ENCODE measurements at regions not wholly inside any gene's neighbourhood (a gene's known extent, or its start where the extent isn't known, plus 50 kb on each side); places are given as distances from the start of the nearest gene placed in this dataset.
"Not testable (repeated sequence)": the region's sequence is repeated elsewhere in the genome, so short reads cannot be mapped to it uniquely, and the experiment has no call there.

DNA sequence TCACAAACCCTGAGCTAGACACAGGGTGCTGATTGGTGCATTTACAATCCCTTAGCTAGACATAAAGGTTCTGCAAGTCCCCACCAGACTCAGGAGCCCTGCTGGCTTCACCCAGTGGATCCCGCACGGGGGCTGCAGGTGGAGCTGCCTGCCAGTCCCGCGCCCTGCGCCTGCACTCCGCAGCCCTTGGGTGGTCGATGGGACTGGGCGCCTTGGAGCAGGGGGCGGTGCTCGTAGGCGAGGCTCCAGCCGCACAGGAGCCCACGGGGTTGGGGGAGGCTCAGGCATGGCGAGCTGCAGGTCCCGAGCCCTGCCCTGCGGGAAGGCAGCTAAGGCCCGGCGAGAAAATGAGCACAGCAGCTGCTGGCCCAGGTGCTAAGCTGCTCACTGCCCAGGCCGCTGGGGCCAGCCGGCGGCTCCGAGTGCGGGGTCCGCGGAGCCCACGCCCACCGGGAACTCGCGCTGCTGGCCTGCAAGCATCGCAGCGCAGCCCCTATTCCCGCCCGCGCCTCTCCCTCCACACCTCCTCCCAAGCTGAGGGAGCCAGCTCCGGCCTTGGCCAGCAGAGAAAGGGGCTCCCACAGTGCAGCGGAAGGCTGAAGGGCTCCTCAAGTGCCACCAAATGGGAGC is 155.2 kb downstream of the SLC25A46 start:
- peak overlapping the region in 1 of 2 experiments; percentile 8 for H2BK12ac ChIP-seq (ENCODE audit: low read length in 2 of 2)
- H3K9ac ChIP-seq (ENCODE audit: low read length); H3K4me1 ChIP-seq (ENCODE audit: control insufficient read depth, insufficient read depth, low read depth, low read length); H3K27me3 ChIP-seq (ENCODE audit: control insufficient read depth in 1 of 2, insufficient read depth in 1 of 2, low read length in 2 of 2); H3K23ac ChIP-seq (ENCODE audit: low read length in 2 of 2); H2BK120ac ChIP-seq (ENCODE audit: low read depth, low read length); H4K8ac ChIP-seq (ENCODE audit: low read length); H3K27ac ChIP-seq (ENCODE audit: low read length, poor library complexity, severe bottlenecking); DNase-seq; H3K4me2 ChIP-seq (ENCODE audit: low read length, poor library complexity, severe bottlenecking); H2AFZ ChIP-seq (ENCODE audit: low read depth, low read length); H3K4me3 ChIP-seq (ENCODE audit: insufficient read depth in 1 of 2, low read depth in 1 of 2, low read length in 2 of 2); H3K36me3 ChIP-seq (ENCODE audit: control insufficient read depth in 1 of 2, insufficient read depth in 2 of 2, low read depth in 1 of 2, low read length in 2 of 2); H2BK5ac ChIP-seq (ENCODE audit: low read depth, low read length, poor library complexity, severe bottlenecking); H3K14ac ChIP-seq (ENCODE audit: low read length in 2 of 2); H2AK5ac ChIP-seq (ENCODE audit: low read length, severe bottlenecking); H3K9me3 ChIP-seq (ENCODE audit: control insufficient read depth, low read length); H3K79me1 ChIP-seq (replicated peaks; ENCODE audit: low read length, poor library complexity, severe bottlenecking): not testable (repeated sequence)
- H4K91ac ChIP-seq (ENCODE audit: low read length) = peak overlapping the region; percentile 68
- peak overlapping the region; percentile 28 for H2BK15ac ChIP-seq (ENCODE audit: low read depth, poor library complexity, severe bottlenecking)
- peak overlapping the region in 1 of 2 experiments; percentile 35 for H3K4ac ChIP-seq (ENCODE audit: low read depth in 1 of 2, low read length in 2 of 2)
- WGBS = 96% methylated on average over 36 of the region's 36 CpGs
- H3K18ac ChIP-seq (ENCODE audit: low read depth in 1 of 2, low read length in 2 of 2) = peak overlapping the region in 1 of 2 experiments; percentile 75

DNA sequence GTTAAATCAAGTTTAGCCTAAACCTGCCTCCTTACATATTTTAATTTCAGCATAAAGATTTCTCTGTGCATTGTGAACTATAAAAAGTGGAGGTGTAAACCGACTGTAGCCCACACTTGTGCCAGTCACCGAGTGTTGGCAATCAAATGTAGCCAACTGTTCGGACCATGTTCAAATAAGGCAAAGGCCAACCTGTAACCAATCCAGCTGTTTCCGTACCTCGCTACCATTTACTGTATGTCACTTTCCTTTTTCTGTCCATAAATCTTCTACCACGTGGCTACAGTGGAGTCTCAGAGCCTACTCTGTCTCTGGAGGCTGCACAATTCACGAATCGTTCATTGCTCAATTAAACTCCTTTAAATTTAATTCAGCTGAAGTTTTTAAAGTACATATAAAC is 156.0 kb downstream of the SLC25A46 start:
- no peak overlapping the region for H2AFZ ChIP-seq (ENCODE audit: low read depth, low read length)
- H3K4me3 ChIP-seq (ENCODE audit: insufficient read depth in 1 of 2, low read depth in 1 of 2, low read length in 2 of 2) = no peak overlapping the region
- H3K9me3 ChIP-seq (ENCODE audit: control insufficient read depth, low read length) = no peaks in the 10 kb centered on the region
- H2BK5ac ChIP-seq (ENCODE audit: low read depth, low read length, poor library complexity, severe bottlenecking) = no peak overlapping the region
- H3K9ac ChIP-seq (ENCODE audit: low read length) = no peak overlapping the region
- no peak overlapping the region for H2BK12ac ChIP-seq (ENCODE audit: low read length in 2 of 2)
- H3K27ac ChIP-seq (ENCODE audit: low read length, poor library complexity, severe bottlenecking) = no peak overlapping the region
- H3K14ac ChIP-seq (ENCODE audit: low read length in 2 of 2) = no peak overlapping the region
- no peak for DNase-seq
- H3K36me3 ChIP-seq (ENCODE audit: control insufficient read depth in 1 of 2, insufficient read depth in 2 of 2, low read depth in 1 of 2, low read length in 2 of 2) = peaks cover 0 to 2% of the 10 kb centered on the region in 2 experiments
- no peak overlapping the region for H4K8ac ChIP-seq (ENCODE audit: low read length)
- H2AK5ac ChIP-seq (ENCODE audit: low read length, severe bottlenecking) = no peak overlapping the region
- WGBS = 96% methylated on average over 6 of the region's 8 CpGs
- H3K79me1 ChIP-seq (replicated peaks; ENCODE audit: low read length, poor library complexity, severe bottlenecking) = no peaks in the 10 kb centered on the region
- no peaks in the 10 kb centered on the region for H3K27me3 ChIP-seq (ENCODE audit: control insufficient read depth in 1 of 2, insufficient read depth in 1 of 2, low read length in 2 of 2)
- no peak overlapping the region for H2BK120ac ChIP-seq (ENCODE audit: low read depth, low read length)
- H3K18ac ChIP-seq (ENCODE audit: low read depth in 1 of 2, low read length in 2 of 2) = no peak overlapping the region
- no peaks in the 10 kb centered on the region for H3K4me1 ChIP-seq (ENCODE audit: control insufficient read depth, insufficient read depth, low read depth, low read length)
- H4K91ac ChIP-seq (ENCODE audit: low read length) = no peak overlapping the region
- H2BK15ac ChIP-seq (ENCODE audit: low read depth, poor library complexity, severe bottlenecking) = no peak overlapping the region
- no peak overlapping the region for H3K23ac ChIP-seq (ENCODE audit: low read length in 2 of 2)
- H3K4ac ChIP-seq (ENCODE audit: low read depth in 1 of 2, low read length in 2 of 2) = no peak overlapping the region
- H3K4me2 ChIP-seq (ENCODE audit: low read length, poor library complexity, severe bottlenecking) = no peak overlapping the region

DNA sequence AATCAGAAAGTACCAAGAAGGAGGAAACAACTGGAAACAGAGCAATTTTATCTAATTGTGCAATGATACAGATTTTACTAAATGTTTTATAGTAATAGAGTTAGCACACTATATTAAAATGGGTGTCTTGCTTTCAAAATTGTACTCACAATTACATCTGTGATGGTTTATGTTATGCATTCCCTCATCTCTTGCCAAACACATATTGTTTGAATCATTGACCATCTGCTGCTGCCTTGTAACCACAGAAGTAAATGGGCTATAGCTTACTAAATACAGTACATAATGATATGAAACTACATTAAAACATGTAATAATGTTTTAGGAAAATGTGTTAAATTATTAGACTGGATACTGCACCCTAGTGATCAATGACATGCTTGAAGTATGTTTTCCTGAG is 158.1 kb downstream of the SLC25A46 start:
- H3K9ac ChIP-seq (ENCODE audit: low read length) = no peak overlapping the region
- H2AK5ac ChIP-seq (ENCODE audit: low read length, severe bottlenecking) = no peak overlapping the region
- no peaks in the 10 kb centered on the region for H3K79me1 ChIP-seq (replicated peaks; ENCODE audit: low read length, poor library complexity, severe bottlenecking)
- H4K8ac ChIP-seq (ENCODE audit: low read length) = no peak overlapping the region
- H3K36me3 ChIP-seq (ENCODE audit: control insufficient read depth in 1 of 2, insufficient read depth in 2 of 2, low read depth in 1 of 2, low read length in 2 of 2) = peaks cover 0 to 2% of the 10 kb centered on the region in 2 experiments
- H2BK120ac ChIP-seq (ENCODE audit: low read depth, low read length) = no peak overlapping the region
- no peak overlapping the region for H3K18ac ChIP-seq (ENCODE audit: low read depth in 1 of 2, low read length in 2 of 2)
- H3K14ac ChIP-seq (ENCODE audit: low read length in 2 of 2) = no peak overlapping the region
- no peak overlapping the region for H2BK5ac ChIP-seq (ENCODE audit: low read depth, low read length, poor library complexity, severe bottlenecking)
- no peaks in the 10 kb centered on the region for H3K27me3 ChIP-seq (ENCODE audit: control insufficient read depth in 1 of 2, insufficient read depth in 1 of 2, low read length in 2 of 2)
- no peak overlapping the region for H3K4ac ChIP-seq (ENCODE audit: low read depth in 1 of 2, low read length in 2 of 2)
- H3K23ac ChIP-seq (ENCODE audit: low read length in 2 of 2) = no peak overlapping the region
- DNase-seq = peak; percentile 61
- H2AFZ ChIP-seq (ENCODE audit: low read depth, low read length) = no peak overlapping the region
- H3K27ac ChIP-seq (ENCODE audit: low read length, poor library complexity, severe bottlenecking) = no peak overlapping the region
- H3K4me2 ChIP-seq (ENCODE audit: low read length, poor library complexity, severe bottlenecking) = no peak overlapping the region
- no peaks in the 10 kb centered on the region for H3K9me3 ChIP-seq (ENCODE audit: control insufficient read depth, low read length)
- H3K4me3 ChIP-seq (ENCODE audit: insufficient read depth in 1 of 2, low read depth in 1 of 2, low read length in 2 of 2) = no peak overlapping the region
- H4K91ac ChIP-seq (ENCODE audit: low read length) = no peak overlapping the region
- no peak overlapping the region for H2BK12ac ChIP-seq (ENCODE audit: low read length in 2 of 2)
- no peaks in the 10 kb centered on the region for H3K4me1 ChIP-seq (ENCODE audit: control insufficient read depth, insufficient read depth, low read depth, low read length)
- H2BK15ac ChIP-seq (ENCODE audit: low read depth, poor library complexity, severe bottlenecking) = no peak overlapping the region

DNA sequence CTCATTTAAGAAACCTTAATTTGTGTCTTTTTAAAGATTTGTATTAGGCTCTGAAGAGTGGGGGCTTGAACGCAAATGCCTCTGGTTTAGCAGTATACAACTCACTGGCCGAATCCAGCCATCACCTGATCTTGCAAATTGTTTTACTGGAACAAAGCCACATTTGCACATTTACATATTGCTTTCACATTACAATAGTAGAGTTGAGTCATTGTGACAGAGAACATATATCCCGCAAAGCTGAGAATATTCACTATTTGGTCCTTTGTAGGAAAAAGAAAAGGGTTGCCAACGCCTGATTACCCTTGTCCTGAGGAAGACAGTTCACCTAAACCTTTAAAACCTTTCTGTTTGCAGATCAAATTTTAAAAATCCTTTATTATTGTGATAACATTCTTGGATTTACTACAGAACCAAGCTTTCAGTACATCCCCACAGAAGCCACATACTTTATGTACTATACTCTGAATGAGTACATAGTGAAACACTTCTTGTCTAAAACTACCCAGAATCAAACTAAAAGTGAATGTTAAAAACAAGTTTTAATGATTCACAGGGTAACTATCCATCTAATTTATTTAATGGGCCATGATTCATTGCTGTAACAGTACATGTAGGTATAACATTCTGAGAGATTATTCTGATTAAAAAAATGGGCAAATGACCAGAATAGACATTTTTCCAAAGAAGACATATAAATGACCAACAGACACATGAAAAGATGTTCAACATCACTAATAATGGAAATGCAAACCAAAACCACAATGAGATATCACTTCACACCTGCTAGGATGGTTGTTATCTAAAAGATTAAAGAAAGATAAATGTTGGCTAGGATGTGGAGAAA is 161.0 kb downstream of the SLC25A46 start:
- no peak overlapping the region for H3K4ac ChIP-seq (ENCODE audit: low read depth in 1 of 2, low read length in 2 of 2)
- H3K79me1 ChIP-seq (replicated peaks; ENCODE audit: low read length, poor library complexity, severe bottlenecking) = no peaks in the 10 kb centered on the region
- no peaks in the 10 kb centered on the region for H3K36me3 ChIP-seq (ENCODE audit: control insufficient read depth in 1 of 2, insufficient read depth in 2 of 2, low read depth in 1 of 2, low read length in 2 of 2)
- no peak overlapping the region for H3K23ac ChIP-seq (ENCODE audit: low read length in 2 of 2)
- H3K4me2 ChIP-seq (ENCODE audit: low read length, poor library complexity, severe bottlenecking) = no peak overlapping the region
- H4K91ac ChIP-seq (ENCODE audit: low read length) = no peak overlapping the region
- H3K9me3 ChIP-seq (ENCODE audit: control insufficient read depth, low read length) = no peaks in the 10 kb centered on the region
- 74% methylated on average over 3 of the region's 4 CpGs for WGBS
- no peak overlapping the region for H3K18ac ChIP-seq (ENCODE audit: low read depth in 1 of 2, low read length in 2 of 2)
- no peak overlapping the region for H2AK5ac ChIP-seq (ENCODE audit: low read length, severe bottlenecking)
- H2BK12ac ChIP-seq (ENCODE audit: low read length in 2 of 2) = no peak overlapping the region
- H3K9ac ChIP-seq (ENCODE audit: low read length) = no peak overlapping the region
- H3K4me3 ChIP-seq (ENCODE audit: insufficient read depth in 1 of 2, low read depth in 1 of 2, low read length in 2 of 2) = no peak overlapping the region
- peak overlapping the region; percentile 49 for H3K27ac ChIP-seq (ENCODE audit: low read length, poor library complexity, severe bottlenecking)
- no peak overlapping the region for H2AFZ ChIP-seq (ENCODE audit: low read depth, low read length)
- H4K8ac ChIP-seq (ENCODE audit: low read length) = no peak overlapping the region
- no peak overlapping the region for H2BK15ac ChIP-seq (ENCODE audit: low read depth, poor library complexity, severe bottlenecking)
- no peak overlapping the region for H3K14ac ChIP-seq (ENCODE audit: low read length in 2 of 2)
- H3K27me3 ChIP-seq (ENCODE audit: control insufficient read depth in 1 of 2, insufficient read depth in 1 of 2, low read length in 2 of 2) = no peaks in the 10 kb centered on the region
- no peak overlapping the region for H2BK120ac ChIP-seq (ENCODE audit: low read depth, low read length)
- no peaks in the 10 kb centered on the region for H3K4me1 ChIP-seq (ENCODE audit: control insufficient read depth, insufficient read depth, low read depth, low read length)
- DNase-seq = peak; percentile 49
- no peak overlapping the region for H2BK5ac ChIP-seq (ENCODE audit: low read depth, low read length, poor library complexity, severe bottlenecking)
